HUES6 (cell line): ENCODE measurements at regions not wholly inside any gene's neighbourhood (a gene's known extent, or its start where the extent isn't known, plus 50 kb on each side); places are given as distances from the start of the nearest gene placed in this dataset.

Experiments used
- H3K27ac ChIP-seq: 2 replicates; pipeline ENCODE4 v1.7.0; 2013; ENCODE audit warnings: low read depth, mild to moderate bottlenecking, low read length, inconsistent platforms
- H3K27me3 ChIP-seq: 2 replicates; pipeline ENCODE4 v1.6.1; 2013; ENCODE audit warnings: low read length; ENCODE audit not compliant: control insufficient read depth, insufficient read depth
- H3K36me3 ChIP-seq: 2 replicates; pipeline ENCODE4 v1.6.1; 2013; ENCODE audit warnings: low read length; ENCODE audit not compliant: control insufficient read depth, insufficient read depth
- H3K4me1 ChIP-seq: 2 replicates; pipeline ENCODE4 v1.6.1; 2013; ENCODE audit warnings: low read length; ENCODE audit not compliant: control insufficient read depth, insufficient read depth
- H3K4me3 ChIP-seq: 2 replicates; pipeline ENCODE4 v1.5.1; 2013; ENCODE audit warnings: low read depth, low read length
- H3K9ac ChIP-seq: one replicate; pipeline ENCODE4 v1.6.1; 2013; ENCODE audit warnings: mild to moderate bottlenecking, low read length
- H3K9me3 ChIP-seq: 2 replicates; pipeline ENCODE4 v1.6.1; 2013; ENCODE audit warnings: low read depth, low read length; ENCODE audit not compliant: control insufficient read depth, insufficient read depth

DNA sequence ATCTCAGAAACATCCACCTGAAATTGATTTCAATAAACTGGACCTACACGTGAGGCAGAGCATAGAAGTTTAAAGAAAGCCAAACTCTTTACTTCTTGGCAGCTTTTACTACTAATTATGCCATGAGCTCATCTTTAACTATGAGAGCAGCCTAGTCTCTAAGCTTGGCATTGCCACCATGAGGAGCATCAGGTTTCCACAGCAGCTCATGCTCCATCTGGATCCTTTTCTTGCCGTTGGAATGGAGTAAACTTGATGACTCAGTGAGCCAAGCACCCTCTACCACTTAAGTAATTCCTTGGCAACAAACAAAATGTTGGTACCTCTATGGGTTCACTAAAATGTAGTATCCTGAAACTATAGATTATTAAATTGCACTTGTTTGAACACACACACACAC is 583.2 kb downstream of the EPHA3 start:
- no peaks in the 10 kb centered on the region for H3K36me3 ChIP-seq
- H3K27ac ChIP-seq = no peak overlapping the region
- no peak overlapping the region for H3K4me3 ChIP-seq
- H3K4me1 ChIP-seq = no peaks in the 10 kb centered on the region
- H3K9ac ChIP-seq = no peak overlapping the region
- H3K9me3 ChIP-seq = no peaks in the 10 kb centered on the region
- H3K27me3 ChIP-seq = no peaks in the 10 kb centered on the region

DNA sequence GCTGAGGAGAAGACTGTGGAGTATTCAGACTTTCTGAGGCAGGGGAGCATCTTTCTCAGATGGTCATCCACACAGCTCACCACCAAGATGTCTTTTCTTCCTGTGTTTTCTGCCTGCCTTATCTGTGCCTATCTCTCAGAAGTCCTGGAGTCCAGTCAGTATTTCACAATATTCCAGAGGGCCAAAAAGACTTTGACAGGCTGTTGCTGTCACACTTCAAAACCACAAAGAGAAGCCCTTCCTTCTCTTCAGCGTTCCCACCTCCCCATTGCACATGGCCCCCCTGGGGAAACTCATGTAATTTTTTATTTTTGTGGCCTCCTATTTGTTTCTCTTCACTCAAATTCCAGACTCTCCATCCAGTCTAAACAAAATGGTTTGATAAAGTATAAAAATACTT is 585.2 kb downstream of the EPHA3 start:
- H3K27ac ChIP-seq = no peak overlapping the region
- no peak overlapping the region for H3K4me3 ChIP-seq
- no peaks in the 10 kb centered on the region for H3K27me3 ChIP-seq
- no peaks in the 10 kb centered on the region for H3K4me1 ChIP-seq
- no peak overlapping the region for H3K9ac ChIP-seq
- H3K9me3 ChIP-seq = no peaks in the 10 kb centered on the region
- no peaks in the 10 kb centered on the region for H3K36me3 ChIP-seq

GRCh38 chr3:89697321-89697916 is 590.0 kb downstream of the EPHA3 start:
- H3K27me3 ChIP-seq = no peaks in the 10 kb centered on the region
- H3K9me3 ChIP-seq = no peaks in the 10 kb centered on the region; the same call in 1 of the 2 replicates
- no peak overlapping the region for H3K4me3 ChIP-seq
- H3K9ac ChIP-seq = no peak overlapping the region
- no peaks in the 10 kb centered on the region for H3K36me3 ChIP-seq
- no peaks in the 10 kb centered on the region for H3K4me1 ChIP-seq
- H3K27ac ChIP-seq = no peak overlapping the region

- no peaks in the 10 kb centered on the region for H3K4me1 ChIP-seq
- no peaks in the 10 kb centered on the region; the same call in 1 of the 2 replicates for H3K9me3 ChIP-seq
- H3K4me3 ChIP-seq = no peak overlapping the region
- no peak overlapping the region for H3K9ac ChIP-seq
- no peak overlapping the region for H3K27ac ChIP-seq
- H3K27me3 ChIP-seq = no peaks in the 10 kb centered on the region
- no peaks in the 10 kb centered on the region for H3K36me3 ChIP-seq
These were observed 590.9 kb downstream of the EPHA3 start for GRCh38 chr3:89698208-89698830.

DNA sequence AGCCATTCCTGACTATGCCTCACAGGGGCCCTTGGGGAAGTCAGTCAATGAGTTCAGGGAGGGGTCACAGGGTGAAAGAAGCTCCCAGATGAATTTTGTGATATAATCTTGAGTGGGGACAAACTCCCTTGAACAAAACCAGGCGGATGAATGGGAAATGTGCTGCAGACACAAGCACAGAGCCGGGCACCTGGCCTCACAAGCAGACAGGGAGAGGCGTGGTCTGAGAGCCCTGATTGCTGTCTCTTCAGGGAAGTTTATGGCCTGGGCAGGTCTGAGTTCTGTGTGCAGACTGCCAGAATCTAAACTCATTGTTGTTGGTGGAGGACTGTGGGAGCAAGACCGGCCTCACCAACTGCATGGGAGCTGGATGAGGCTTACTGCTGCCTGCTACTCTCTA is 591.8 kb downstream of the EPHA3 start:
- H3K27ac ChIP-seq = no peak overlapping the region
- peaks cover 8% of the 10 kb centered on the region for H3K9me3 ChIP-seq
- H3K4me3 ChIP-seq = no peak overlapping the region
- no peaks in the 10 kb centered on the region for H3K4me1 ChIP-seq
- H3K36me3 ChIP-seq = no peaks in the 10 kb centered on the region
- no peaks in the 10 kb centered on the region for H3K27me3 ChIP-seq
- H3K9ac ChIP-seq = no peak overlapping the region

DNA sequence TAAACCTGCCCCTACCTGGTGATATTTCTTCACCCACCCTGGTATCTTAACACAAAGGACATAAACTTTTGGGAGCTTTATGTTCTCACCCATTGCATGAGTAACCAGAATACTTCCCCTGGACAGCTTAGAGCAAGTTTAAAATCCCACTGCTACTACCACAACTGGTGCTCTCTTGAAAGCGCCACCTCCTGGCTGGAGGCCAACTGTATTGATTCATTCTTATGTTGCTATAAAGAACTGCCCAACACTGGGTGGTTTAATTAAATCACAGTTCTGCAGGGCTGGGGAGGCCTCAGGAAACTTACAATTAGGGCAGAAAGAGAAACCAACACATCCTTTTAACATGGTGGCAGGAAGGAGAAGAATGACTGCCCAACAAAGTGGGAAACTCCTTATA is 592.4 kb downstream of the EPHA3 start:
- Histone ChIP-seq H3K27ac (no peak overlapping the region), H3K9me3 (peaks cover 10% of the 10 kb centered on the region), H3K4me3 (no peak overlapping the region), H3K4me1 (no peaks in the 10 kb centered on the region), H3K9ac (no peak overlapping the region), H3K27me3 (no peaks in the 10 kb centered on the region), H3K36me3 (no peaks in the 10 kb centered on the region)

DNA sequence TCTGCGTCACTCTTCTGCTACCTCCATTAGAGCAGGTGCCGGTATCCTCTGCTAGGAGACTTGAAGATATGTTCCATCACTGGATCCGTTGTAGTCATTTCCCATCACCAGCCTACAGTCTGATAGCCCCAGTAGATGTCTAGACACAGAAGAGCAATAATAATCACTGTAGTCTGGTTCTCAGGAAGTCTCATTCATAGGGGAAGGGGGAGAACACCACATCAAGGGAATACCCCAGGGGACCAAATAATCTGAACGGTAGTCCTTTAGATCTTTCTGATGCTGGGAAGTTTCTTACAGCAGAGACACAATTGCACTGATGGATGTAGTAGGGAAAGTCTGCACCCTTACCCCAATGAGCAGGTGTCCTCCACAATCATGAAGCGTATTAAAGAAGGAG is 595.0 kb downstream of the EPHA3 start:
- Histone ChIP-seq H3K27ac (no peak overlapping the region), H3K4me1 (no peaks in the 10 kb centered on the region), H3K4me3 (no peak overlapping the region), H3K36me3 (no peaks in the 10 kb centered on the region), H3K27me3 (no peaks in the 10 kb centered on the region), H3K9ac (no peak overlapping the region), H3K9me3 (peaks cover 15% of the 10 kb centered on the region)

GRCh38 chr3:89713196-89713595 is 605.8 kb downstream of the EPHA3 start:
- Histone ChIP-seq H3K27me3 (no peaks in the 10 kb centered on the region), H3K27ac (no peak overlapping the region), H3K4me1 (no peaks in the 10 kb centered on the region)

GRCh38 chr3:89714237-89714636 is 606.8 kb downstream of the EPHA3 start:
- no peak overlapping the region for H3K27ac ChIP-seq
- no peak overlapping the region for H3K4me3 ChIP-seq
- H3K4me1 ChIP-seq = no peaks in the 10 kb centered on the region

More at GRCh38 chr3:89713196-89713595, 605.8 kb downstream of the EPHA3 start:
- no peaks in the 10 kb centered on the region for H3K9me3 ChIP-seq
- no peak overlapping the region for H3K4me3 ChIP-seq
- no peak overlapping the region for H3K9ac ChIP-seq
- no peaks in the 10 kb centered on the region for H3K36me3 ChIP-seq

GRCh38 chr3:89740080-89740880 is 632.9 kb downstream of the EPHA3 start:
- no peak overlapping the region for H3K4me3 ChIP-seq
- no peaks in the 10 kb centered on the region for H3K9me3 ChIP-seq
- no peaks in the 10 kb centered on the region for H3K36me3 ChIP-seq
- no peaks in the 10 kb centered on the region for H3K27me3 ChIP-seq
- no peak overlapping the region for H3K9ac ChIP-seq
- peaks cover 19% of the 10 kb centered on the region for H3K4me1 ChIP-seq
- no peak overlapping the region for H3K27ac ChIP-seq

More at GRCh38 chr3:89714237-89714636, 606.8 kb downstream of the EPHA3 start:
- H3K36me3 ChIP-seq = no peaks in the 10 kb centered on the region
- no peaks in the 10 kb centered on the region for H3K9me3 ChIP-seq
- no peaks in the 10 kb centered on the region for H3K27me3 ChIP-seq
- no peak overlapping the region for H3K9ac ChIP-seq

DNA sequence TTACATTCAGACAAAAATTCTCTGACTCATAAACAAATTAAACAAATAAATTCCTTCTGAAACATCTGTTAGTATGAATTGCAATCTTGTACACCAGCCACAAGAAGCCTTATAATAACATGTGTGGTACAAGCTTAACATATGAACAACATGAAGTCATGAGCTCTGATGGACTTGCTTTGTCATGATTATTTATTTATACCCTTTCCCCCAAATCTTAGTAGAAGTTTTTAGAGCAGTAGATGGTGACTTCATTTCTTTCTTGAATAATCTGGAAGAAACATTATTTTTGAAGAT is 633.4 kb downstream of the EPHA3 start:
- Histone ChIP-seq H3K4me3 (no peak overlapping the region), H3K4me1 (peaks cover 19% of the 10 kb centered on the region), H3K36me3 (no peaks in the 10 kb centered on the region), H3K27ac (no peak overlapping the region), H3K9me3 (no peaks in the 10 kb centered on the region), H3K27me3 (no peaks in the 10 kb centered on the region), H3K9ac (no peak overlapping the region)
